HG02759 (cell line): ENCODE measurements at regions not wholly inside any gene's neighbourhood (a gene's known extent, or its start where the extent isn't known, plus 50 kb on each side); places are given as distances from the start of the nearest gene placed in this dataset.
"Not testable (repeated sequence)": the region's sequence is repeated elsewhere in the genome, so short reads cannot be mapped to it uniquely, and the experiment has no call there.

ENCODE experiments used
- ATAC-seq: cut with Tn5 transposase; IDR thresholded peaks from one replicate; pipeline ENCODE4 v1.9.1; 2021; ENCODE audit warnings: mild to moderate bottlenecking, moderate library complexity; ENCODE audit not compliant: unreplicated experiment

DNA sequence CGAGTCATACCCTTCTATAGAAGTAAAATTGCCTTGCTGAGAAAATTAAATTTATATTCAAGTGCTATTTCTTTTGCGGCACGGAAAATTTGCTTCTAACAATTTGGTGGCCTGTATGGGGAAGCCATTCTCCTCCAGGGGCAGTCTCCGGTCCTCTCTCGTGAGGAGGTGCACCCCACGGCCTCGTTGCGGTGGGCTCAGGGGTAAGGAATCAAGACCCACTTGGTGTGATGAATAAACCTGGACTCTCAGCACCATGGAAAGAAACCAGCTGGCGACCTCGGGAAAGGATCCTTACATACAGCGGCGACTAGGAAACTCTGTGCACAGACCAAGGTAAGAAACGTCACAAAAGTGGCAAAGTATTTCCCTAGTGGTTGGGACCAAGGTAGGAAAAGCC lies 252.9 kb downstream of the DPY19L2 start:
- no peak for ATAC-seq

DNA sequence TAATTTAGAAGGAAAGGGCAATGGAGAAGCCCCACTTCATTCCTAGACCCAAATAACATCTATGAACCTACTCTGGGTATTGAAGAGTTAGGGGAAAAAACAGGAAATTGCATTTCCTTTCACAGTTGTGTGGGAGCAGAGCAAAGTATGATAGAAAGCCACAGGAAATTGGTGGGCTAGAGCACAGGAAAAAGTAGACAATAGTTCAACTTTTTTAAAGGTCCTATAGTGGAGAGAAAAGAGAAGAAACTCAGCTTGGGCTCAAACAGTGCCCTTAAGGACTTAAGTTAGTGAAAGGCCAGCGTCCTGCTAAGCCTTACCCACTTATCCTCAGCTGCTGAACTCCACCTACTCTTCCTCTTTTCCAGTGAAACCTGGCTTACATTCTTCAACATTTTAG lies 258.1 kb downstream of the DPY19L2 start:
- no peak for ATAC-seq

DNA sequence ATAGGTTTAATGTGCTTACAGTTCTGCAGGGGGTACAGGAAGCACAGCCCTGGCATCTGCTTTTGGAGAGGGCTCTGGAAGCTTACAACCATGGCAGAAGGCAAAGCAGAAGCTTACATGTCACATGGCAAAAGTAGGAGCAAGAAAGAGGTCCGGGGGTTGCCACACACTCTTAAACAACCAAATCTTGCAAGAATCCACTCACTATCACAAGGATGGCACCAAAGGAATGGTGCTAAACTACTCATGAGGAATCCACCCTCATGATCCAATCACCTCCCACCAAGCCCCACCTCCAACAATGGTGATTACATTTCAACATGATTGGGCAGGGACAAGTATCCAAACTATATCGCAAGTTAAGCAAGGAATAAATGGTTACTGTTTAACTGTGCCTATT lies 255.8 kb upstream of the AVPR1A start:
- ATAC-seq = no peak

DNA sequence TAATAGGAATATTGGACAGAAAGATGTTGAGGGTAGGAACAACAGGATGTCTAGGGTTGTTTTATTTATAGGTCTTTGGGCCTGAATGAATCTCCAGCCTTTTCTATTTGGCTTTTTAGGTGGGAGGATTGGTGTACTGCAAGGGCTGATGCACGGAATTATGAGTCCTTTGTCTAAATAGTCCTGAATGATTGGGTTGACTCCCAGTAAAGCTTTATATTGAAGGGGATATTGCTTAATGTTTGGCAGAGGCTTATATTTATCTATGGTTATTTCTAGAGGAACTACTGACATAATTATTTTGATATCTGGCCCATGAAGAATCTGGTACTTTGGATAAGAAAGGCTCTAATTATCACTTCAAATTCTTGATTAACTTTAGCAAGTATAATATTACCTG lies 253.6 kb upstream of the AVPR1A start:
- no peak for ATAC-seq

DNA sequence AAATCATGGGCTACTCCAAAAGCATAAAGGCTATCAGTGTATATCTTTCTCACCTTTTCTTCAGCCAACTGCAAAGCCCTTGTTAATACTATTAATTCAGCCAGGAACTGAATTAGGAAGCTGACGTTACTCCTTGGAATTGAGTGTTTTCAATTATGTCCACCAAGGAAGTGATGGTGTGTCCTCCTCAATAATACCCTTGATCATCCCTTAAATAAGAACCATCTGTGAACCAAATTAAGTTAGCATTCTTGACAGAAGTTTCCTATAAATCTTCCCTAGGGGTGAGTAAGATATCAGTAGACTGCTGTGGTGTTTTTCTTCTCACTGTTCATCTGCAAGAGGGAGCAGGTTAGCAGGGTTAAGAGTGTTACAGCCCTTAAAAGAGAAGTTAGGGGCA lies 252.3 kb upstream of the AVPR1A start:
- ATAC-seq = no peak

DNA sequence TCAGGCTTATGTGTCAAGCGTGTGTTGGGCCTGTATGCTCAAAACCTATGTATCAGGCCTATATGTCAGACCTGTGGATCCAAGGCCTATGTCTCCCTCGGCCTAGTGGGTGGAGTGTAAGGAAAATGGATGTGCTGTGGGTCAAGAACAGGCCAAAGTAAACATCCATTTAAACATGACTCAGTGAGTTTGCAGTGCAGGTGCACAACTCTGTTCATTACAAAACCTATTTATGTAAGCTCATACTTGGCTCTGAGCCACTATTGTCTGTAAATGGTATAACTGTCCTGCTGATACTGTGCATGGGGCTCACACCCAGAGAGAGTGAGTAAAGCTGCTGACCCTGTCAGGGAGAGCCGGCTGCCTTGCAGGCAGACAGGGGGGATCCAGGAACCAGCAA lies 249.7 kb upstream of the AVPR1A start:
- no peak for ATAC-seq

DNA sequence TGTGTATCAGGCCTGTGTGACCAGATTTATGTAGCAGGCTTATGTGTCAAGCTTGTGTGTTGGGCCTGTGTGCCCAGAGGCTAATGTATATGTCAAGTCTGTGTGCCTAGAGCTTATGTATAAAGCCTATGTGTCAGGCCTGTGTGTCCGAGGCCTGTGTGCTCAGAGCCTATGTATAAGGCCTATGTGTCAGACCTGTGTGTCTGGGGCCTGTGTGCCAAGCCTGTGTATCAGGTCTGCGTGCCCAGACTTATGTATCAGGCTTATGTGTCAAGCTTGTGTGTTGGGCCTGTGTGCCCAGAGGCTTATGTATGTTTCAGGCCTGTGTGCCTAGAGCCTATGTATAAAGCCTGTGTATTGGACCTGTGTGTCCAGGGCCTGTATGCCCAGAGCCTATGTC lies 249.3 kb upstream of the AVPR1A start:
- ATAC-seq = no peak

DNA sequence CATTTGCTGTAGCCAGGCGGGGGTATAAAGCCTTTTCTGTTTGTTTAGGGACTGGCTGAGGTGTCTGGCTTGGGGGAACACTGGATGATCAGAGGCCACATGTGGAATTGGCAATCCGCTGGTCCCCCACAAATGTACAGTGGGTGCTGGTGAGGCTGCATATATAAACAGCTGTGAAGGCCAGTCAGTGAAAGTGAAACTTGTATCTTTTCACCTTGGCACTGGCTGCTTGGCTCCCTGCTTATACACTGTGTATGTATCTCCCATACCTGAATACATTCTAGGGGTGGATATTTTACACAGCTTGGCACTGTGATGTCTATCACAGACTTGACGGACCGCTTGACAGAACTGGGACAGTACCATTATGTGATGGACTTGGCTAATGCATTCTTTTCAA lies 246.8 kb upstream of the AVPR1A start:
- no peak for ATAC-seq

DNA sequence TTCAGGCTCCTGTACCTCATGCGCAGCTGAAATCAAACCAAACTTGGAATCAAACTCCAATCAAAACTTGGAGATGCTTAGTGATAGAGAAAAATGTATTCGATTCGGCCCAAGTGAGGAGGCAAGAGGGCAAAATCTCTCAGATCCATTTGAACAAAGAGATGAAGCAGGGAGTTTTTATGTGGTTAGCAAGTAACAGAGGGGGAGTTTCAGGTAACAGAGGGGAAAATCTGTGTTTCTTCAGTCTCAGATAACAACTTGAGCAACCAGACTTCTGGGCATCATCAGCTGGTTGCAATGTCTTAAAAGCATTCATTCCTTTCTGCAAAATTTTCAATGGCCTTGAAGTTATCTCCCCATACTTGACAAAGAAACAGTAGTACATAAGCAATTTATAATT lies 245.1 kb upstream of the AVPR1A start:
- no peak for ATAC-seq

DNA sequence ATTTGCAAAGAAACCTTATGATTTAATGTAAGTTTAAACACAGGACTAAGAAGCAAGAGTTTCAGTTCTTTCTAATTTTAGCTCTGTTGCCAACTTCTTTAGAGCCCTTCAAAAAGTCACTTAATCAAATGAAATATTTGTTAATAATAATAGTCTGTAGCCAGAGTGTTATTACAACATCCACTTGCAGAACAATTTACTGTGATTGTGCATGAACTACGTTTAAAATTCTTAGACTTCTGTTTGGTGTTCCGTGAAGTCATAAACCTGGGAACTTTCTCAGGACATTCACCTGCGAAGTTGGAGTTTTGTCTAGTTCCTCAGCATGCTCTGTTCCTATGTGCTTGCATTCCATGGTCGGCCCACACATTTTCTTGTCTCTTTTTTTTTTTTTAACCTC lies 244.0 kb upstream of the AVPR1A start:
- no peak for ATAC-seq

DNA sequence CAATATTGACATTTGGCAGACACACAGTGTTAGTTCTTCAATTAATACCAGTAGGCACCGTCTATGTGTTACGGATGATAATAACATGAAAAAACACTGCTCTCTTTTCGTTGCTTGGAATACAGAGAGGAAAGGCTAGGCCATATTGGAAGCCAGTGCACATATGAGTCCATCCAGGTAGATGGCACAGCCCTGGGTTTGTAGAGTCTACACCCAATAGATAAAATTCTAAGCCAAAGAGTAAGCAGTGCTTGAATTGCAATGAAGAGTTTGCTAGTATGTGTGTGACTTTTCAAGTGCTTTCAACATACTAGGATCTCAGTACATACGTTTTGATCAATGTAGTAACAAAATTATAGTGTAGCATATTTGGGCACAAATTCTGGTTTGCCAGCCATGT lies 243.3 kb upstream of the AVPR1A start:
- no peak for ATAC-seq

DNA sequence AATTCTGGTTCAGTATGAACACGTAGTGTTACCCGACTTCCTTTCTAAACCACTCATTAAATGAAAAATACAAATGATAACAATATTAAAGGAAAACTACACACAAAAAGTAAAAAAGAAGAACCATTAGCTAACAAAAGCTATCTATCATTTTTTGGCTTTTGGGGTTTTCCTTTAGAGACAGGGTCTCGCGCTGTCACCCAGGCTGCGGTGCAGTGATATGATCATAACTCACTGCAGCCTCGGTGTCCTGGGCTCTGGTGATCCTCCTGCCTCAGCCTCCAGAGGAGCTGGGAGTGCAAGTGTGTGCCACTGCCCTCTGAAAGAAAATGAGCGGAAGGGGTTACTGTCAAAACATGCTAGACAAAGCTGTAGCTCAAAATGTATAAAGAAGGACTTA lies 238.2 kb upstream of the AVPR1A start:
- ATAC-seq = no peak

DNA sequence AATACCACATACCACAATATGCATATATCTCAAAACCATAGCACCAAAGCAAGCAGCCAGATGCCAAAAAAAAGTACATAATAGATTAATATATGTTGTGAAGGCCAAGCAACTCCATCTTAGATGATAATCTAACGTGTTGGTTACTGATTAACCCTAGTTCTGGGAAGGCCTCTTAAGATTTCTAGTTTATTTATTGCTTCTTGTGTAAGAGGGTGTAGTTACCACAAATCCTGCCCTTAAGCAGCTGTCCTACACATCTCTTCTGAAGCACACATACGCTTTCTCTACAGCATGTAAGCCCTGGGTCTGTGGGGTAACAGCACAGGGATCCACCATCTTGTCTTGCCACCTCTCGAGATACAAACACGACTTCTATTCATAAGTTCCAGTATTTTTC lies 236.8 kb upstream of the AVPR1A start:
- ATAC-seq = no peak

DNA sequence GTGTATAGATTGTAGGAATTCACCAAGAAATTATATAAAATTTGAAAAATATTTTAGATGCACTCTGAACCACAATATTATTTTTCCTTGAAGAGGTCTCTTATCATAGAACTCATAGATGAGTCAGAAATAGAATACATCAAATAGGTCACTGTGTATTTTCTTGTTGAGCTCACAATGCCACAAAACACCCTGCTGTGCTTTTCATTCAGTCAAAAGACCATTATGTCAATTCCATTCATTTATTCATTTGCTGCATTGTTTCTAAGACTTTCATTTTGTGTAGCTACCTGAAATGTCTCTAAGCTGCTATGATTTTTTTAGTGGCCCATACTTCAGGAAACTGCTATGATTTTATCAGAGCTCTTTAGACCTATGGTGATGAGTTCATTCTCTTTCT lies 231.9 kb upstream of the AVPR1A start:
- no peak for ATAC-seq

DNA sequence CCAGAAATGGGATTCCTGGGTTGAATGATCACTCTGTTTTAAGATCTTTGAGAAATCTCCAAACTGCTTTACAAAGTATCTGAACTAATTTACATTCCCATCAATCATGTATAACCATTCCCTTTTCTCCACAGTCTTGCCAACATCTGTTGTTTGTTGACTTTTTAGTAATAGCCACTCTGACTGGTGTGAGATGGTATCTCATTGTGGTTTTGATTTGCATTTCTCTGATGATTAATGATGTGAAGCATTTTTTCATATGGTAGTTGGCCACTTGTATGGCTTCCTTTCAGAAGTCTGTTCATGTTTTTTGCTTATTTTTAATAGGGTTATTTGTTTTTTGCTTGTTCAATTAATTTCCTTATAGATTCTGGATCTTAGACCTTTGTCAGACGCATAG lies 211.8 kb upstream of the AVPR1A start:
- ATAC-seq = no peak

DNA sequence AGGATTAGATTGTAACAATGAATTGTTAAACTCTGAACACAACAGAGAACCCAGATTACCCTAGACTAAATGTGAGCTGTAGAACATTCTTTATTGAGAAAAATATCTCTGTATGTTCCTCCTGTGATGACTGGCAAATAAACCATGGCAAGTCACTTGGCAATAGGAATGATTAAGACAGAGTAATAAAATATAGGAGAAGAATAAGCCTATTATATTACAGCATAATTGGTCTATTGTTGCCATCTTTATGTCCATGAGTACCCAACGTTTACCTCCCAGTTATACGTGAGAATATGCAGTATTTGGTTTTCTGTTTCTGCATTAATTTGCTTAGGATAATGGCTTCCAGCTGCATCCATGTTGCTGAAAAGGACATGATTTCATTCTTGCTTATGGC lies 211.2 kb upstream of the AVPR1A start:
- ATAC-seq = no peak

DNA sequence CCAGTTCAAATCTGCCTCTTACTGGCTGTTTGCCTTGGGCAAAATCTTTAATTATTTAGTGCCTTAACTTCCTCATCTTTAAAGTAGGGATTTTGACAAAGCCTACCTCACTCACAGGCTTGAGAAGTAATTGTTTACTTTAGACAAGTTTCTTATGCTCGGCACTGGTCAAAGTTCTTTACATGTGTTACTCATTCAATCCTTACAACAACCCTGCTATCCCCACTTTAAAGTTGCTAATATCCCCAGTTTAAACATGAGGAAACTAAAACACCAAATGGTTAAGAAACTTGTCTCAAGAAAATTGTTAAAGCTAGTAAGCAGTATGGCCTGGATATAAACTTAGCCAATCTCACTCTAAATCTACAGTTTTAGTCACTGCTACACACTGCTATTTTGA lies 204.0 kb upstream of the AVPR1A start:
- ATAC-seq = no peak

DNA sequence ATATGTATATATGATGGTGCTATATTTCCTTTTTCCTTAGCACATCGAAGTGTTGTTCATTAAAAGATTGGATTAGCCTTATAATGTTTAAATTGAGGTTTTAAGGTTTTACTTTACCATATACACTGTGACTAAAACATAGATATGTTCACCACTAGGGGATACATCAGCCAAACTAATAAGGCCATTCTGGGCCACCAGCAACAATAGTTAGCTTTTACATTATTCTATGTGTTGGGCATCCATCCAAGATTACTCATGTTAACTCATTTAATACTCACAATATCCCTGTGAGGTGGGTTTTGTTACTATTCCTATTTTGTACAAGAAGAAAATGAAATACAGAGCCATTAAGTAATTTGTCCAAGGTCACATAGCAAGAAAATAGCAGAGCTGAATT lies 202.6 kb upstream of the AVPR1A start:
- no peak for ATAC-seq

DNA sequence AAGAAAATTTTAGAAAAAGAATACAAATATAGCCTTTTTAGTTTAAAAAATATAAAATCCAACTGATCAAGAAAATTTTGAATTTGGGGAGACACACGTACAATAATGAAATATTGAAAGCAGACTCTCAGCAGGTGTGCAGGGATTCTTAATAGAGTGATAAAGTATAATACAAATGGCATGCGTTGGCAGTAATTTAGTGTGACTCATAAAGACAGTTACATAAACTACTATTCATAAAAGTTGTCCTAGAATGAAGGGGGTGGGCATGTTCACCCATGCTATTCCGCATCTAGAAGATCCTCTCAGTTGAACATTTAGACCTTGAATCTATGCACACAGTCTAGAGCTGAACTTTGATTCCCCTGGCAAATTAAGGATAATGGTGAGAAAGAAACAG lies 200.4 kb upstream of the AVPR1A start:
- no peak for ATAC-seq

DNA sequence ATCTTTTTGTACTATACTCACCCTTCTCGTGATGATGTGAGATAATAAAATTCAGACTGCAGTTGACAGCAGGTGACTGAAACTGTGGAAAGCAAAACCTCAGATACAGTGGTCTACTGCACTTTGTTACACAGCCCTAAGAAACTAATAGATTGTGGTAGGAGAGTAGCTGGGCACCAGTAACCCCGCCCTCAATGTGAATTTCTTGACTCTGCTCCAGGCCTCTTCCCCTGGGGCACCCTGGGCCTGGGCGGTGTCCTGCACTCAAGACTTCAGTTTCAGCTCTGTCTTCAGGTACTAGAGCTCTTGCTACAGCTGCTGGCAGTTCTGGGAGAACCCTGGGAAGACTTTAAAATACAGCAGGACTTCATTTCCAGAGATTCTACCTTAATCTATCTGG lies 197.6 kb upstream of the AVPR1A start:
- ATAC-seq = no peak

DNA sequence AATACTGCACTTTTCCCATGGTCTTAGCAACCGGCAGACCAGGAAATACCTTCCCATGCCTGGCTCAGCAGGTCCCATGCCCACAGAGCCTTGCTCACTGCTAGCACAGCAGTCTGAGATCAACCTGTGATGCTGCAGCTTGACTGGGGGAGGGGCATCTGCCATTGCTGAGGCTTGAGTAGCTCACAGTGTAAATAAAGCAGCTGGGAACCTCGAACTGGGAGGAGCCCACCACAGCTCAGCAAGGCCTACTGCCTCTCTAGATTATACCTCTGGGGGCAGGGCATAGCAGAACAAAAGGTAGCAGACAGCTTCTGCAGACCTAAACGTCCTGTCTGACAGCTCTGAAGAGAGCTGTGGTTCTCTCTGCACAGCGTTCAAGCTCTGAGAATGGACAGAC lies 186.2 kb upstream of the AVPR1A start:
- ATAC-seq = not testable (repeated sequence)

DNA sequence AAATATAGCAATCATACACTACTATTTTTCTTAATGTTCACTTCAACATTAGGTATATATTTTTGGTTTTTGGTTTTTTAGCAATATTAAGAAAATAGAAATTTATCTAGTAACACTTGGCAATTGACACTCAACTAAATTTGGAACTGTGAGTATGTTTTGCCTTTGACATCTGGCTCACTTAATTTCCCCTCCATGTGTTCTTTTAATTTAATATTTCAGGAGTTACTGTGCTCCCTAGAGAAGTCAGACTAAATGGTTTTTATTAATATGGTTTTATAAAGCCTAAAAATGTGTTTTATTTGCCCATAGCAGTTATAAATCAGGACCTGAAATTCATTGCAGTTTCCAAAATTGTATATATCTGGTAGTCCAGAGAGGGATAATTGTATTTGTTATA lies 175.3 kb upstream of the AVPR1A start:
- no peak for ATAC-seq

DNA sequence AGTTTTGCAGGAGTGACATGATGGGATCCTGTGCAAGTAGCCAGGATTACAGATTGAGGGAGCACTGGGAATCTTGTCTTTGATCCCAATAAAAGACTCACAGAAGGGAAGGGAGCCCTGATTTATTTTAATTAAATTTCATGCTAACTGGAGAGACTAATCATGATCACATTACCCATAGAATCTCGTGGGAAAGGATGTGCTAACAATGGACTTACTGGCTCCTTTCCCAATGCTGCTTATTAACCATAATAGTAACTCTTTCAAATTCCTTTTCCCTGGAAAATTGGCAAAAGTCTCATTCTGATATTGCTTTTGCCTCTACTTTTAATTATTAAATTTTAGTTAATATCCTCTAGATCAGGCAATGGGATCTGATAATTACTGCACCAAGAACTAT lies 174.8 kb upstream of the AVPR1A start:
- no peak for ATAC-seq

DNA sequence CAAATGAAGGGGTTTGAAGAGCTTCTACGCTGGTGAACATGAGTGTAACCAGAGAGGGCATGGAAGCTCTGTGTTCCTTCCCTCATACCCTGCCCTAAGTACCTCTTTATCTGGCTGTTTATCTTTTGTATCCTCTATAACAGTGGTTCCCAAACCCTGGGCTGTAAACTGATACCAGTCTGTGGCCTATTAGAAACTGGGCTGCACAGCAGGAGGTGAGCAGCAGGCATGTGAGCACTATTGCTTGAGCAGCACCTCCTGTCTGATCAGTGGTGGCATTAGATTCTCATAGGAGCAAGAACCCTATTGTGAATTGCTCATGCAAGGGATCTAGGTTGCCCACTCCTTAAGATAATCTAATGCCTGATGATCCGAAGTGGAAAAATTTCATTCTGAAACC lies 172.9 kb upstream of the AVPR1A start:
- no peak for ATAC-seq
